IPS-18a (cell line): ENCODE measurements at regions not wholly inside any gene's neighbourhood (a gene's known extent, or its start where the extent isn't known, plus 50 kb on each side); places are given as distances from the start of the nearest gene placed in this dataset.

Experiments used
- H3K27ac ChIP-seq: one replicate; pipeline ENCODE4 v1.5.1; 2013; ENCODE audit warnings: low read length
- H3K27me3 ChIP-seq: one replicate; pipeline ENCODE4 v1.6.1; 2013; ENCODE audit warnings: mild to moderate bottlenecking, low read length; ENCODE audit not compliant: control insufficient read depth, insufficient read depth
- H3K36me3 ChIP-seq: one replicate; pipeline ENCODE4 v1.6.1; 2013; ENCODE audit warnings: low read depth, low read length; ENCODE audit not compliant: control insufficient read depth
- H3K4me1 ChIP-seq: one replicate; pipeline ENCODE4 v1.6.1; 2013; ENCODE audit warnings: low read depth, low read length; ENCODE audit not compliant: control insufficient read depth
- H3K4me3 ChIP-seq: one replicate; pipeline ENCODE4 v1.5.1; 2013; ENCODE audit warnings: low read length
- H3K9ac ChIP-seq: one replicate; pipeline ENCODE4 v1.6.1; 2013; ENCODE audit warnings: mild to moderate bottlenecking, low read length, moderate library complexity
- H3K9me3 ChIP-seq: one replicate; pipeline ENCODE4 v1.6.1; 2013; ENCODE audit warnings: low read depth, low read length; ENCODE audit not compliant: control insufficient read depth

DNA sequence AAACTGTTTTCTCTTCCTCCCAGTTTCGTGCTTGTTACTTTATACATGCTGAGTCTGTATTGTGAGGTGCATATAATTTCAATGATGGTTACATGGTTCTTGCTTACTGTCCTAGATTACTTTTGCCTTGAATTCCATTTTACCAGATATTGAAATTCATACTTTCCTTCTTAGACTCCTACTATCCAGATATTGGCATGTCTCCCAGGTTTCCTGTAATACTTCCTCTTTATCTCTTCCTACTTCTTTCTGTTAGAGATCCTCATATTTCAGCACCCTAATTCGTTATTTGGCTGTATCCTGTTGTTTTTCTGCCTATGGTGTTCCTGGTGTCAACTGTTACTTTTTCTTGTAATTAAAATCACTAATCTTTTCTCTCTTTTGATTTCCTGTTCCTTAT, 522.1 kb downstream of the CCDC171 start:
- Histone ChIP-seq H3K27me3 (no peaks in the 10 kb centered on the region), H3K4me3 (no peak overlapping the region), H3K4me1 (no peaks in the 10 kb centered on the region), H3K9ac (no peak overlapping the region), H3K27ac (no peak overlapping the region), H3K9me3 (no peaks in the 10 kb centered on the region), H3K36me3 (no peaks in the 10 kb centered on the region)

DNA sequence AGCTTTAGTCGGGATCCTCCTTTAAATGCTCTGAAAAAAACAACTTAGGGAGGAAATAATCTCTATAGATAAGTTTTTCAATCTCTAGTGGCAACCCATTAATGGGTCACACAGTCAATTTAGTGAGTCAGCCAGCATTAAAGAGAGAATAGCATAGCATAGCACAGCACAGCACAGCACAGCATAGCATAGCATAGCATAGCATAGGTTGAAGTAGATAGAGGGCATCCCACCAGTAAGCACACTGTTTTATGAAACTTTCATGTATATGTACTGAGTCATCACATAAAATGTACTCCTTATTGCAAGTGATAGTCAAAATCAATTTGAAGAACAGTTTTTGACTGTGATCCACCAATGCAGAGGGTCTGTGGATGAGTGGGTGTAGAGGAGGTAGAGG, 522.9 kb downstream of the CCDC171 start:
- Histone ChIP-seq H3K4me3 (no peak overlapping the region), H3K27ac (no peak overlapping the region), H3K36me3 (no peaks in the 10 kb centered on the region), H3K4me1 (no peaks in the 10 kb centered on the region), H3K9ac (no peak overlapping the region), H3K9me3 (no peaks in the 10 kb centered on the region), H3K27me3 (no peaks in the 10 kb centered on the region)

DNA sequence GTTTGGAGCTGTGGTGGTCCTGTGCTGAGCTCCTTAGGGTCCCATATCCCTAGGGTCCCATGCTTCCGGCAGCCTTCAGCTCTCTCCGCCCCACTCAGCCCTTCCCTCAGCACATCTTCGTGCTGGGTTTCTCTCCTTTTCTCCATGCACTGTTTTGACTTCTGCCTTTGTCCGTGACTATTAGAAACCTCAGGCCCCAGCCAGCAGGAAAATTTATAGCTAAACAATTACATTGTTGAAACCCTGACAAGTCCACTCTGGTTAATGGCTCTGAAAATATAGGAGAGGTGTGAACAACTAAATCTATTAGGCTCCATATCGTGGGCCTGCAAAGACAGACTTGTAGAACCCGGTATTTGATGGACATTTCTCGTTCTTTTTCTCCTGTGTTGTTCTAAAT, 523.7 kb downstream of the CCDC171 start:
- no peaks in the 10 kb centered on the region for H3K4me1 ChIP-seq
- H3K27ac ChIP-seq, result no peak overlapping the region
- no peaks in the 10 kb centered on the region for H3K9me3 ChIP-seq
- no peak overlapping the region for H3K4me3 ChIP-seq
- no peaks in the 10 kb centered on the region for H3K27me3 ChIP-seq
- no peak overlapping the region for H3K9ac ChIP-seq
- no peaks in the 10 kb centered on the region for H3K36me3 ChIP-seq

DNA sequence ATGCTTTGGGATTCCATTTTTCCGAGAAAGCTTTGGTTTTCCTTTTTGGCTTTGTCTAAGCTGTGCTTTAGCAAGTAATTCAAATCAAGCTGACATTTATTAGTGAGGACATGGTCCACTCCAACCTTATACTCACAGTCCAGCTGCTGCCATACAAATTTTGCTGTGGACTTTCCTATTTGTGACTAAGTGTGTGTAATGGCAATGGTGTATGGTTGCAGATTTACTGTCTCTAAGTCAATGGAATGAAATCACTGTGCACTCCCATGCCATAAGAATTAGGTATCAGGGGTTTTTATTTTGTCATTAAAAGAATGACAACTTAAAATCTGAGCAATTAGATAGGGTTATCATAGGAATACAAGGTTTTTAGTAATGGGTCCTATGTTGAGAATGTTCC, 530.0 kb downstream of the CCDC171 start:
- no peaks in the 10 kb centered on the region for H3K27me3 ChIP-seq
- no peak overlapping the region for H3K27ac ChIP-seq
- H3K4me3 ChIP-seq, result no peak overlapping the region
- H3K9me3 ChIP-seq, result no peaks in the 10 kb centered on the region
- H3K36me3 ChIP-seq, result no peaks in the 10 kb centered on the region
- no peak overlapping the region for H3K9ac ChIP-seq
- no peaks in the 10 kb centered on the region for H3K4me1 ChIP-seq

DNA sequence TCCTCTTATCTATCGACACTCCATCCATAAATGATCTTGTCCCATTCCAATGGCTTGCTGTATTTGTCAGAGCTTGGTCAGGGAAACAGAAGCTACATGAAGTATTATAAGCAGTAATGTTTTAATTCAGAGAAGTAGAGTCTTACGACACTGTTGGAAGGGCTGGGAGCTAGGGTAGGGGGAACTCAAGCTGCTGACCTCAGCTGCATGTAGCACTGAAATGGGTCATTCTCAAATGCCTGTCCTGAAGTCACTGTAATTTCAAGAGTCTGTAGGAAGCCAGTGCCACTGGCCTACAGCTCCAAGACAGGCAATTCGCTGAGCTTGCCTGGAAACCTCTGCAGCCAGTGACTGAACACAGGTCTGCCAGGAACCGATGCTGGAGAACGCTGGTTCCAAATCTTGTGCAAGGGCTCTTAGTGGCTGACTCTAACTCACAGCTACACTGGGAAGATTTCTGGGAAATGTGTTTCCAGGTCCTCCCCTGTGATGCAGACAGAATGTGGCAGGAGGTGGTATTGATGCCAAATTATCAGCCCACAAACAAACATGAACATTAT, 532.4 kb downstream of the CCDC171 start:
- no peak overlapping the region for H3K4me3 ChIP-seq
- H3K9ac ChIP-seq, result no peak overlapping the region
- H3K36me3 ChIP-seq, result no peaks in the 10 kb centered on the region
- no peaks in the 10 kb centered on the region for H3K4me1 ChIP-seq
- H3K9me3 ChIP-seq, result no peaks in the 10 kb centered on the region
- no peaks in the 10 kb centered on the region for H3K27me3 ChIP-seq
- H3K27ac ChIP-seq, result no peak overlapping the region

DNA sequence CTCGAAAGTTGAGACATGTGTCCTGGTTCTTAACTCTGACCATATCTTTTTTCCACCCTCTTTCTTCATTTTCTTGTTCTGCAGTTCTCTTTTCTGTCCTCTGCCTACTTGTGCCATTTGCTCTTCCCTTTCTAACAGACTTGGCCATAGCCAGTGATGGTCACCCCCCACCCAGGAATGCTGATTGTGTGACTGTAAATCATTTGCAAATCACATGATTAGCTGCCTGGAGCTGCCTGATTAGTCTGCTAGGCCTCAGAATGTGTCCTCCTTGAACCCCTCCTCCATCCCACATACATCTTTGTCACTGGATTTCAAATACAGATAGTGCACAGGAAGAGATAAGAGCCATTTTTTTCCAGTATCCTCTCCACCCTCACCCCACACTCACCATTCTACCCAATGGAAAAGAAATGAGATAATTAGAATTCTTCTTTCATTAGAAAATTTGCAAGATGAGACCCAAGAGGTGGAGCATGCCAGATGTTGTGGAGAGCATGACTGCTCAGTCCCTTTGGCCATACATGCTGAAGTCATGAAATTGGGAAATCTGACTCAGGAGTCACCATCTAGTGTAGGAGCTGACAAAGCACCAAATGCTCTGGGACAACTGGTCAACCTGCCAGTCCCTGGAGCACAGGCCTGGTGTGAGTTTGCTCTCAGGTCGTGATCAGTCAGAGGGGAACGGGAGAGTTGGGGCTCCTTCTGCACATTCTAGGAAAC, 538.2 kb downstream of the CCDC171 start:
- no peak overlapping the region for H3K4me3 ChIP-seq
- no peaks in the 10 kb centered on the region for H3K4me1 ChIP-seq
- H3K27ac ChIP-seq, result no peak overlapping the region
- H3K36me3 ChIP-seq, result no peaks in the 10 kb centered on the region
- H3K9me3 ChIP-seq, result no peaks in the 10 kb centered on the region
- no peak overlapping the region for H3K9ac ChIP-seq
- H3K27me3 ChIP-seq, result no peaks in the 10 kb centered on the region

DNA sequence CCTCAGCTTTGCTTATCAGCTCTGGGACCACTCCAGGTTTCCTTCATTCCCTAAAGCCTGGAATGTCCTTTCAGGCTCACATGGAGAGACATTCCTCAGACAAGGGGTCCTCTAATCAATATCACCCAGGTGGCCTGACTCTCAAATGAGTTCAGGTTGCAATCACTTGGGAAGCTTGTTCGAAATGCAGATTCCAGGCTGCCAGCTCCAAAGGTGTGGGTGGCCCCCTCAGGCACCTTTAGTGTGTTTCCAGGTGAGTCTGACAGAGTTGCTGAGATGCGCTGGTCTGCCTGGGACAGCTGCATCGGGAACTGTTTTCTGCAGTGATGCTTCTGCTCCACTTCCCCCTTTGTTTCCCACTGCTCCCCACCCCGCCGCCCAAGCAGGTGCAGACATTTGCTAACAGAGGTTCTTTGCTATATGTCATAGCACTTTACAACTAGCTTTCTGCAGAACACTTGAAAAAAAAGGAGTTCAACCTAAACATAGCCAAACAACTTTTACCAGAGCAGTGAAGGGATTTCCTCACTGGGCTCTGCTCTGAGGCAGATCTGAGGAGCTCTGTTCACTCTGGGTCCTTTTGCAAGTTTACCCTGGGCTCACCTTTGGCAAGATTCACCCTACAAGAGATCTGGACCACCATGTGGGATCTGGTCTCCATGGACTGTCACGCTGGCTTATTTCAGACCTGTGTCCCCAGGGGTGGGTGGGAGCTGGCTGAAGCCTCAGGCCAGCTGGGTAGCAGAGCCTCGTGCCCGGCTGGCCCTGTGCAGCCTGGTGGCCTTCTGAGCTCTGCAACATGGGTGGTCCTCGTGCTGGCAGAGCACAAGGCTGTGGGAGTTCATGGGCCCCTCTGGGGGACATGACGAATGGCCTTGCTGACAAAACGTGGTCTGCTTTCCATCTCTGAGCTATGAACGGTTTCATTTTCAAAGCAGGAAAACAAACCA, 539.6 kb downstream of the CCDC171 start:
- Histone ChIP-seq H3K27ac (no peak overlapping the region), H3K27me3 (no peaks in the 10 kb centered on the region), H3K4me3 (no peak overlapping the region), H3K36me3 (no peaks in the 10 kb centered on the region), H3K4me1 (no peaks in the 10 kb centered on the region), H3K9ac (no peak overlapping the region), H3K9me3 (no peaks in the 10 kb centered on the region)

DNA sequence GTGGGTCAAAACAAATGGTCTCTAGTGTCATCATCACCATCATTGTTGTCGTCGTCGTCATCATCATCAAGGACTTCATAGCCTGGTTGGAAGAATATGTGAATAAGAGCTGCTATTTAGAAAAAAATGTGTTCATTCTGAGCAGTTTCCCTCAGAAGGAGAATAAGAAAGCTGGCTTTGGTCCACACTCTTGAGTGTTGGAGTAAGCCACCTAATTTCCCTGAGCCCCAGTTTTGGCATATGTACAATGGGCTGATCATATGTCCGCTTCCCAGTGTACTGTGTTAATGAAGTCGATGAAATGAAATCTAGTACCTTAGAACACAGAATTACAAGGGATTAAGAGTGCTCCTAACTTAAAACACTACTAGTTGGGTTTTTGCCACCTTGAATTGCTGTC, 545.5 kb downstream of the CCDC171 start:
- no peak overlapping the region for H3K4me3 ChIP-seq
- H3K4me1 ChIP-seq, result no peaks in the 10 kb centered on the region

DNA sequence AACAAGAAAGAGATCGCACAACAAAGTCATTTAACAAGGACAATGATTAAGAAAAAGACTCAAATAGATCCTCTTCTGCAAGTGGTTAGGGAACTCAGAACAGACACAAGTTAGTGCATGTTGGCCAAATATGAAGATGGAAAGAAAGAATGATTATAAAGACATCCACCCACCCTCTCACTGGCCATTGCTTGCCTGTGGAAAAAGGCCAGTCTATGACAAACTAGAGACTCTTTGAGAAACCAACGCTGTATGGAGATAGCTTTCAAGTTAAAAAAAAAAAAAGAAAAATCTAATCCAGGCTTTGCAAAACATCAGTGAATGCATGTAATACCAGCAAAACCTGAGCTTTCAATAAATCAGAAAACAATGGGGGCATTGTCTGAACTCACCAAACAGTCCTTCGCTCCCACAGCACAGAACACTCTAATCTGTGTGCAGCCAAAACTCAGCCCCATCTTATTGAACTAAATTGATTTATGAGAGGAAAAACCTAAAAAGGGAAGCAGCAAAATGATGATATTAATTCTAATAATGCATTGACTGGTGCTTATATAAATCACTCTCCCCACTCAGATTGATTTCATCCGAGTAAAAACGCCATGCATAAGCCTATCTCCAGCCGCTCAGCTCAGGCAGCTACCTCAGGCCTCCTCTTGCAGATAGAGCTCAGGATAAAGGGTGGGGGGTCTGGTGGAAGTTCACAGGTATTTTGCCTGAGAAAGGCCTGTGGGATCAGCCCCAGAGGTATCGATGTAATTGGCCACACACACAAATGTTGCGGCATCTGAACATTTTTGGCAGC, 547.1 kb downstream of the CCDC171 start:
- Histone ChIP-seq H3K9me3 (no peaks in the 10 kb centered on the region), H3K4me1 (peaks cover 3% of the 10 kb centered on the region), H3K9ac (no peak overlapping the region), H3K27ac (no peak overlapping the region), H3K27me3 (no peaks in the 10 kb centered on the region), H3K36me3 (no peaks in the 10 kb centered on the region), H3K4me3 (no peak overlapping the region)

More for the DNA sequence above, 545.5 kb downstream of the CCDC171 start:
- Histone ChIP-seq H3K9me3 (no peaks in the 10 kb centered on the region), H3K9ac (no peak overlapping the region), H3K27me3 (no peaks in the 10 kb centered on the region), H3K36me3 (no peaks in the 10 kb centered on the region), H3K27ac (no peak overlapping the region)

DNA sequence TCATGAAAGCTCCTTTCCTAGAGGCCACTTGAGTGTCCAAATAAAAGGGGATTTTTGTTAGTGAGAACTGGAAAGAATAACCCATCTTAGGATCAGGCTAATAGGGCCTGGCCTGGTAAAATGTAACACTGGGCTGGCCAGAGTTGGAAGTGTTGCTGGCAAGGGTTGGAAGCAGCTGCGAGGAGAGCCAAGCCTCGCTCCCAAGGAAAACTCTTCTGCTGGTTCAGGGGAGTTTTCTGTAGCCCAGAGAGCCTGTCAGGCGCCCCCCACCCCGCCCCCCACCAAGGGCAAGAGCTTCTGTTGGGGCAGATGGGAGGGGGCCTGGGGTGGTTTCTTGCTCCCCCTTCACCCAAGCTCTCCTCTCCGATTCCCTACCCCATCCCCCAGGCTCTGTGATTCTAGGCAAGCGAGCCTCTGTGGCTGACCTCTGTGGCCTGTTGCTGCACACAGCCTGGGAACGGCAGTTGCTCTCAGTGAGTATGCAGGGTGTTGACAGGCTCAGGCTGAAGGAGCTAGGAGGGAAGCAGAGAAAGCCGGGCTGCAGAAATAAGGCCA, 547.8 kb downstream of the CCDC171 start:
- Histone ChIP-seq H3K27ac (no peak overlapping the region), H3K27me3 (no peaks in the 10 kb centered on the region), H3K9me3 (no peaks in the 10 kb centered on the region), H3K4me1 (peaks cover 3% of the 10 kb centered on the region), H3K36me3 (no peaks in the 10 kb centered on the region), H3K9ac (no peak overlapping the region), H3K4me3 (no peak overlapping the region)

DNA sequence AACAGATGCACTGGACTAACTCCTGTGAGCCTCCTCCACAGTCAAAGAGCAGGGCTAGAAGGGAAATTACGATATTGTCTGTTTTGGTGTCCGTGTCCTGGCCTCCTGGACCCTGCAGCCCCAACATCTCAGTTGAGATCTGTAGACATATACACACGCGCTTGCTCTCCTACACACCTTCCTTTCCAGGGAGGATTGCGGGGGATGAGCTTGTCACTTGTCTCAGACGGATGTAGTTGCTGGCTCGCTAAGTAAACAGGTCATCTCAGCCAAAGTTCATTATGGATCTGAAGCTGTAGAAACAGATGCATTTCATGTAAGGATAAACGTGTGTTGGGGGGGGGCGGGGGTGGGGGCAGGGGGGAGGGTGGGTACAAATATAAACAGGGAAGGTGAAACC, 549.3 kb downstream of the CCDC171 start:
- Histone ChIP-seq H3K4me3 (no peak overlapping the region), H3K27ac (no peak overlapping the region), H3K9me3 (no peaks in the 10 kb centered on the region), H3K27me3 (no peaks in the 10 kb centered on the region), H3K4me1 (peaks cover 11% of the 10 kb centered on the region), H3K36me3 (no peaks in the 10 kb centered on the region), H3K9ac (no peak overlapping the region)
